Neural progenitor cell (in vitro differentiated cells): ENCODE measurements at regions not wholly inside any gene's neighbourhood (a gene's known extent, or its start where the extent isn't known, plus 50 kb on each side); places are given as distances from the start of the nearest gene placed in this dataset.

Source experiments
- CTCF ChIP-seq: fragments of 200-600 bp; sonication (generic); IDR thresholded peaks from 2 replicates; pipeline ENCODE4 v1.5.1; 2017; ENCODE audit warnings: antibody characterized with exemption, mild to moderate bottlenecking
- EZH2 ChIP-seq: fragments of 200-600 bp; sonication (generic); IDR thresholded peaks from 2 replicates; pipeline ENCODE4 v1.6.1; 2017; ENCODE audit warnings: antibody characterized with exemption, mild to moderate bottlenecking, moderate library complexity
- EZH2phosphoT487 ChIP-seq: fragments of 200-600 bp; sonication (generic); IDR thresholded peaks from 2 replicates; pipeline ENCODE4 v1.6.1; 2017; ENCODE audit warnings: antibody characterized with exemption

GRCh38 chr22:48632646-48633246 lies 1194.9 kb downstream of the BRD1 start:
- no peak for TF ChIP-seq CTCF
- TF ChIP-seq EZH2, result no peak
- no peak for TF ChIP-seq EZH2phosphoT487
